ENCODE measurements at regions not wholly inside any gene's neighbourhood (a gene's known extent, or its start where the extent isn't known, plus 50 kb on each side); places are given as distances from the start of the nearest gene placed in this dataset.

- no peak for TF ChIP-seq POLR2AphosphoS5 (IDR thresholded peaks at IDR 0.05)
- TF ChIP-seq POLR2A (IDR thresholded peaks at IDR 0.05), result no peak
- no peak for TF ChIP-seq CTCF (IDR thresholded peaks at IDR 0.05)
- TF ChIP-seq EP300 (IDR thresholded peaks at IDR 0.05), result no peak
Measured at GRCh38 chr2:157053876-157054275, 203.6 kb upstream of the GALNT5 start.
